ENCODE measurements at regions not wholly inside any gene's neighbourhood (a gene's known extent, or its start where the extent isn't known, plus 50 kb on each side); places are given as distances from the start of the nearest gene placed in this dataset.

GRCh38 chr4:23366557-23366906, 523.3 kb downstream of the PPARGC1A start:
- TF ChIP-seq CTCF (IDR thresholded peaks at IDR 0.05) (no peak), POLR2AphosphoS5 (IDR thresholded peaks at IDR 0.05) (no peak), POLR2A (IDR thresholded peaks at IDR 0.05) (no peak)

Data from transverse colon (tissue), 4 donors.